OCI-LY7 (cell line): ENCODE measurements at regions not wholly inside any gene's neighbourhood (a gene's known extent, or its start where the extent isn't known, plus 50 kb on each side); places are given as distances from the start of the nearest gene placed in this dataset.

Experiments used
- CTCF ChIP-seq: fragments of 200-600 bp; sonication (generic); conservative IDR thresholded peaks from 2 replicates; pipeline ENCODE4 v1.5.1; 2014; ENCODE audit warnings: mild to moderate bottlenecking, antibody characterized with exemption, low read length, moderate library complexity, mixed read lengths
- EZH2phosphoT487 ChIP-seq: fragments of 200-600 bp; sonication (generic); IDR thresholded peaks from 2 replicates; pipeline ENCODE4 v1.6.1; 2018; ENCODE audit warnings: low read depth, borderline replicate concordance, mild to moderate bottlenecking, mixed run types, antibody characterized with exemption, low read length, moderate library complexity, mixed read lengths

GRCh38 chr2:57965961-57966360 lies 80.6 kb upstream of the VRK2 start:
- TF ChIP-seq CTCF (no peak), EZH2phosphoT487 (no peak)
